GM23338 (cell line): ENCODE measurements at regions not wholly inside any gene's neighbourhood (a gene's known extent, or its start where the extent isn't known, plus 50 kb on each side); places are given as distances from the start of the nearest gene placed in this dataset.

ENCODE experiments used
- ATAC-seq: fragments of 200-7000 bp; cut with Tn5 transposase; 3 replicates; pipeline ENCODE4 v1.9.1; 2020
- DNase-seq: peaks from one replicate; pipeline ENCODE4 v3.0.0-alpha.2; 2015; ENCODE audit warnings: low spot score
- H2AFZ ChIP-seq: fragments of 200-600 bp; sonication (generic); 2 replicates; pipeline ENCODE4 v1.8.0; 2016; ENCODE audit warnings: antibody characterized with exemption, mild to moderate bottlenecking, moderate library complexity
- H3F3A ChIP-seq: fragments of 200-600 bp; sonication (generic); replicated peaks from 2 replicates; pipeline ENCODE4 v1.8.0; 2017; ENCODE audit warnings: antibody characterized with exemption, mixed run types, low read depth
- H3K27ac ChIP-seq: fragments of 200-600 bp; sonication (generic); 2 replicates; pipeline ENCODE4 v1.6.1; 2016; ENCODE audit warnings: low read depth
- H3K27me3 ChIP-seq: fragments of 200-600 bp; sonication (generic); 2 replicates; pipeline ENCODE4 v1.8.0; 2016; ENCODE audit warnings: mild to moderate bottlenecking, mixed run types, moderate library complexity; ENCODE audit not compliant: insufficient read depth
- H3K36me3 ChIP-seq: fragments of 200-600 bp; sonication (generic); 2 replicates; pipeline ENCODE4 v1.8.0; 2016; ENCODE audit warnings: mild to moderate bottlenecking; ENCODE audit not compliant: insufficient read depth
- H3K4me1 ChIP-seq: fragments of 200-600 bp; sonication (generic); 2 replicates; pipeline ENCODE4 v1.8.0; 2016; ENCODE audit warnings: mild to moderate bottlenecking, moderate library complexity; ENCODE audit not compliant: insufficient read depth
- H3K4me2 ChIP-seq: fragments of 200-600 bp; sonication (generic); 2 replicates; pipeline ENCODE4 v1.7.1; 2017; ENCODE audit warnings: mixed run types
- H3K4me3 ChIP-seq: fragments of 200-600 bp; sonication (generic); 2 replicates; pipeline ENCODE4 v1.6.1; 2016; ENCODE audit warnings: mixed run types
- H3K79me2 ChIP-seq: fragments of 200-600 bp; sonication (generic); replicated peaks from 2 replicates; pipeline ENCODE4 v1.8.0; 2017; ENCODE audit warnings: mild to moderate bottlenecking; ENCODE audit not compliant: insufficient read depth
- H3K9me2 ChIP-seq: fragments of 200-600 bp; sonication (generic); 2 replicates; pipeline ENCODE4 v1.8.0; 2017; ENCODE audit not compliant: insufficient read depth
- H4K20me1 ChIP-seq: fragments of 200-600 bp; sonication (generic); replicated peaks from 2 replicates; pipeline ENCODE4 v1.8.0; 2017; ENCODE audit warnings: mild to moderate bottlenecking; ENCODE audit not compliant: insufficient read depth
- H3K27ac Mint-ChIP-seq: 2 replicates; pipeline ENCODE4 v1.8.0; 2020; ENCODE audit warnings: inconsistent platforms, mild to moderate bottlenecking, moderate library complexity, mixed read lengths
- H3K27me3 Mint-ChIP-seq: 3 replicates; pipeline ENCODE4 v1.8.0; 2022; ENCODE audit warnings: low read depth, mild to moderate bottlenecking, moderate library complexity, mixed read lengths, inconsistent platforms; ENCODE audit not compliant: insufficient read depth, poor library complexity
- H3K36me3 Mint-ChIP-seq: 3 replicates; pipeline ENCODE4 v1.8.0; 2021; ENCODE audit warnings: low read depth, mild to moderate bottlenecking, inconsistent platforms, moderate library complexity, mixed read lengths
- H3K4me1 Mint-ChIP-seq: 3 replicates; pipeline ENCODE4 v1.8.0; 2020; ENCODE audit warnings: mild to moderate bottlenecking, inconsistent platforms, mixed read lengths
- H3K4me3 Mint-ChIP-seq: 3 replicates; pipeline ENCODE4 v1.8.0; 2021; ENCODE audit warnings: moderate library complexity, mild to moderate bottlenecking, inconsistent platforms, mixed read lengths
- H3K9me3 Mint-ChIP-seq: 3 replicates; pipeline ENCODE4 v1.8.0; 2020; ENCODE audit warnings: moderate library complexity, mild to moderate bottlenecking, inconsistent platforms, mixed read lengths
- CREB1 ChIP-seq: fragments of 250-450 bp; sonication (Bioruptor Pico); IDR thresholded peaks from 2 replicates; pipeline ENCODE4 v1.5.0; 2020; ENCODE audit warnings: low read depth, mild to moderate bottlenecking, moderate library complexity
- EZH2 ChIP-seq: fragments of 200-600 bp; sonication (generic); IDR thresholded peaks from one replicate; pipeline ENCODE4 v1.8.0; 2017; ENCODE audit warnings: antibody characterized with exemption, mild to moderate bottlenecking, low read depth; ENCODE audit not compliant: unreplicated experiment
- EZH2phosphoT487 ChIP-seq: fragments of 200-600 bp; sonication (generic); IDR thresholded peaks from one replicate; pipeline ENCODE4 v1.8.1; 2018; ENCODE audit warnings: antibody characterized with exemption; ENCODE audit not compliant: unreplicated experiment
- JUNB ChIP-seq: IDR thresholded peaks from one replicate; pipeline ENCODE4 v1.6.1; 2016; ENCODE audit warnings: antibody characterized with exemption; ENCODE audit not compliant: unreplicated experiment
- NANOG ChIP-seq: IDR thresholded peaks from 2 replicates; pipeline ENCODE4 v1.6.1; 2016; ENCODE audit warnings: antibody characterized with exemption, borderline replicate concordance
- POLR2AphosphoS5 ChIP-seq: IDR thresholded peaks from 2 replicates; pipeline ENCODE4 v1.6.1; 2016; ENCODE audit warnings: antibody characterized with exemption, low read depth
- STAT1 ChIP-seq: IDR thresholded peaks from one replicate; pipeline ENCODE4 v1.6.1; 2016; ENCODE audit warnings: antibody characterized with exemption; ENCODE audit not compliant: unreplicated experiment
- ZNF114 ChIP-seq: fragments of 250-450 bp; sonication (Bioruptor Pico); IDR thresholded peaks from 2 replicates; pipeline ENCODE4 v1.5.0; 2020; ENCODE audit warnings: mild to moderate bottlenecking, moderate library complexity
- ZNF331 ChIP-seq: fragments of 250-450 bp; sonication (Bioruptor Pico); IDR thresholded peaks from 2 replicates; pipeline ENCODE4 v1.5.0; 2020; ENCODE audit warnings: low read depth, mild to moderate bottlenecking, moderate library complexity
- TF ChIP-seq, protein P1 (sequence below): fragments of 250-450 bp; sonication (Bioruptor Pico); IDR thresholded peaks from 2 replicates; pipeline ENCODE4 v1.5.0; 2020; ENCODE audit warnings: mild to moderate bottlenecking, moderate library complexity
- TF ChIP-seq, protein P2 (sequence below), 2 experiments: fragments of 200-600 bp in 1 of 2; sonication (generic) in 1 of 2; conservative IDR thresholded peaks; 2 replicates each; pipeline versions ENCODE4 v1.5.1 to v1.6.1; 2016 to 2017; ENCODE audit warnings: antibody characterized with exemption in 2 of 2, low read depth in 2 of 2, mild to moderate bottlenecking in 2 of 2, moderate library complexity in 1 of 2
- TF ChIP-seq, protein P3 (sequence below): IDR thresholded peaks from one replicate; pipeline ENCODE4 v1.6.1; 2018; ENCODE audit warnings: antibody characterized with exemption; ENCODE audit not compliant: unreplicated experiment
- TF ChIP-seq, protein P4 (sequence below): IDR thresholded peaks from 2 replicates; pipeline ENCODE4 v1.6.1; 2016; ENCODE audit warnings: antibody characterized with exemption

DNA sequence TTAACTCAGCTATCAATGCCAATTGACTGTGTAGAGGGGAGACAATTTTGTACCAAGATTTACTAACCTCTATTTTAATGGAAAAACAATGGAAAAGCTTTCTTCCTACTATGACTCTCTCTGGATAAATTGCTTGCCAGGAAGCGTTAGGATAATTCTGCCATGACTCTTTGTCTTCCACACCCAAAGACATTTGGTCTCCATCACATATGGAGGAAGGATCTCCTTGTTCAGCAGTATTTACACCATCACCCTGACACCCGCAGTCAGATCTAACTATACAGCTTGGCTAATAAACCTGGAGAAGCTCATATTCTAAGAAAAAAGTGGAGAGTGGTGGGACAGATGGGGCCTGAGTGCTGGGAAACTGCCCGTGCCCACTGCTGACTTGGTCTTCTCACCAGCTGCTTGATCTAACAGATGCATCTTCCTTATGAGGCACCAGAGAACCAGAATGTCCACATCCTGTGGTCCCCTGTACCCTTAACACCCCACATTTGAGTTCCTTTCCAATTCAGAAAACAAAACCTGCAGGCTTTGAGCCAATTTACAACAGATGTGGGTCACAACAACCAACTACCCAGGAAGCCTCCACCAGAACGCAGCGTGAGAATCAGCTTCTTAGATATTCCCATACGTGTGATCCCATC lies 154.0 kb downstream of the DAD1 start:
- no peaks in the 10 kb centered on the region for H3K36me3 ChIP-seq
- H3F3A ChIP-seq = no peaks in the 10 kb centered on the region
- H3K27ac ChIP-seq = no peak overlapping the region
- H3K36me3 Mint-ChIP-seq = no peaks in the 10 kb centered on the region
- TF ChIP-seq ZNF331 (CRISPR knock-in tag) (no peak), STAT1 (no peak), POLR2AphosphoS5 (no peak), JUNB (no peak), EZH2phosphoT487 (no peak), ZNF114 (no peak), EZH2 (no peak), NANOG (no peak), CREB1 (no peak)
- TF ChIP-seq, protein P1, sequence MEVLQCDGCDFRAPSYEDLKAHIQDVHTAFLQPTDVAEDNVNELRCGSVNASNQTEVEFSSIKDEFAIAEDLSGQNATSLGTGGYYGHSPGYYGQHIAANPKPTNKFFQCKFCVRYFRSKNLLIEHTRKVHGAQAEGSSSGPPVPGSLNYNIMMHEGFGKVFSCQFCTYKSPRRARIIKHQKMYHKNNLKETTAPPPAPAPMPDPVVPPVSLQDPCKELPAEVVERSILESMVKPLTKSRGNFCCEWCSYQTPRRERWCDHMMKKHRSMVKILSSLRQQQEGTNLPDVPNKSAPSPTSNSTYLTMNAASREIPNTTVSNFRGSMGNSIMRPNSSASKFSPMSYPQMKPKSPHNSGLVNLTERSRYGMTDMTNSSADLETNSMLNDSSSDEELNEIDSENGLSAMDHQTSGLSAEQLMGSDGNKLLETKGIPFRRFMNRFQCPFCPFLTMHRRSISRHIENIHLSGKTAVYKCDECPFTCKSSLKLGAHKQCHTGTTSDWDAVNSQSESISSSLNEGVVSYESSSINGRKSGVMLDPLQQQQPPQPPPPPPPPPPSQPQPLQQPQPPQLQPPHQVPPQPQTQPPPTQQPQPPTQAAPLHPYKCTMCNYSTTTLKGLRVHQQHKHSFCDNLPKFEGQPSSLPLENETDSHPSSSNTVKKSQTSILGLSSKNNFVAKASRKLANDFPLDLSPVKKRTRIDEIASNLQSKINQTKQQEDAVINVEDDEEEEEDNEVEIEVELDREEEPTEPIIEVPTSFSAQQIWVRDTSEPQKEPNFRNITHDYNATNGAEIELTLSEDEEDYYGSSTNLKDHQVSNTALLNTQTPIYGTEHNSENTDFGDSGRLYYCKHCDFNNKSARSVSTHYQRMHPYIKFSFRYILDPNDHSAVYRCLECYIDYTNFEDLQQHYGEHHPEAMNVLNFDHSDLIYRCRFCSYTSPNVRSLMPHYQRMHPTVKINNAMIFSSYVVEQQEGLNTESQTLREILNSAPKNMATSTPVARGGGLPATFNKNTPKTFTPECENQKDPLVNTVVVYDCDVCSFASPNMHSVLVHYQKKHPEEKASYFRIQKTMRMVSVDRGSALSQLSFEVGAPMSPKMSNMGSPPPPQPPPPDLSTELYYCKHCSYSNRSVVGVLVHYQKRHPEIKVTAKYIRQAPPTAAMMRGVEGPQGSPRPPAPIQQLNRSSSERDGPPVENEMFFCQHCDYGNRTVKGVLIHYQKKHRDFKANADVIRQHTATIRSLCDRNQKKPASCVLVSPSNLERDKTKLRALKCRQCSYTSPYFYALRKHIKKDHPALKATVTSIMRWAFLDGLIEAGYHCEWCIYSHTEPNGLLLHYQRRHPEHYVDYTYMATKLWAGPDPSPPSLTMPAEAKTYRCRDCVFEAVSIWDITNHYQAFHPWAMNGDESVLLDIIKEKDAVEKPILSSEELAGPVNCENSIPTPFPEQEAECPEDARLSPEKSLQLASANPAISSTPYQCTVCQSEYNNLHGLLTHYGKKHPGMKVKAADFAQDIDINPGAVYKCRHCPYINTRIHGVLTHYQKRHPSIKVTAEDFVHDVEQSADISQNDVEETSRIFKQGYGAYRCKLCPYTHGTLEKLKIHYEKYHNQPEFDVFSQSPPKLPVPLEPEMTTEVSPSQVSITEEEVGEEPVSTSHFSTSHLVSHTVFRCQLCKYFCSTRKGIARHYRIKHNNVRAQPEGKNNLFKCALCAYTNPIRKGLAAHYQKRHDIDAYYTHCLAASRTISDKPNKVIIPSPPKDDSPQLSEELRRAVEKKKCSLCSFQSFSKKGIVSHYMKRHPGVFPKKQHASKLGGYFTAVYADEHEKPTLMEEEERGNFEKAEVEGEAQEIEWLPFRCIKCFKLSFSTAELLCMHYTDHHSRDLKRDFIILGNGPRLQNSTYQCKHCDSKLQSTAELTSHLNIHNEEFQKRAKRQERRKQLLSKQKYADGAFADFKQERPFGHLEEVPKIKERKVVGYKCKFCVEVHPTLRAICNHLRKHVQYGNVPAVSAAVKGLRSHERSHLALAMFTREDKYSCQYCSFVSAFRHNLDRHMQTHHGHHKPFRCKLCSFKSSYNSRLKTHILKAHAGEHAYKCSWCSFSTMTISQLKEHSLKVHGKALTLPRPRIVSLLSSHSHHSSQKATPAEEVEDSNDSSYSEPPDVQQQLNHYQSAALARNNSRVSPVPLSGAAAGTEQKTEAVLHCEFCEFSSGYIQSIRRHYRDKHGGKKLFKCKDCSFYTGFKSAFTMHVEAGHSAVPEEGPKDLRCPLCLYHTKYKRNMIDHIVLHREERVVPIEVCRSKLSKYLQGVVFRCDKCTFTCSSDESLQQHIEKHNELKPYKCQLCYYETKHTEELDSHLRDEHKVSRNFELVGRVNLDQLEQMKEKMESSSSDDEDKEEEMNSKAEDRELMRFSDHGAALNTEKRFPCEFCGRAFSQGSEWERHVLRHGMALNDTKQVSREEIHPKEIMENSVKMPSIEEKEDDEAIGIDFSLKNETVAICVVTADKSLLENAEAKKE (CRISPR knock-in tag) = no peak
- TF ChIP-seq, protein P2, sequence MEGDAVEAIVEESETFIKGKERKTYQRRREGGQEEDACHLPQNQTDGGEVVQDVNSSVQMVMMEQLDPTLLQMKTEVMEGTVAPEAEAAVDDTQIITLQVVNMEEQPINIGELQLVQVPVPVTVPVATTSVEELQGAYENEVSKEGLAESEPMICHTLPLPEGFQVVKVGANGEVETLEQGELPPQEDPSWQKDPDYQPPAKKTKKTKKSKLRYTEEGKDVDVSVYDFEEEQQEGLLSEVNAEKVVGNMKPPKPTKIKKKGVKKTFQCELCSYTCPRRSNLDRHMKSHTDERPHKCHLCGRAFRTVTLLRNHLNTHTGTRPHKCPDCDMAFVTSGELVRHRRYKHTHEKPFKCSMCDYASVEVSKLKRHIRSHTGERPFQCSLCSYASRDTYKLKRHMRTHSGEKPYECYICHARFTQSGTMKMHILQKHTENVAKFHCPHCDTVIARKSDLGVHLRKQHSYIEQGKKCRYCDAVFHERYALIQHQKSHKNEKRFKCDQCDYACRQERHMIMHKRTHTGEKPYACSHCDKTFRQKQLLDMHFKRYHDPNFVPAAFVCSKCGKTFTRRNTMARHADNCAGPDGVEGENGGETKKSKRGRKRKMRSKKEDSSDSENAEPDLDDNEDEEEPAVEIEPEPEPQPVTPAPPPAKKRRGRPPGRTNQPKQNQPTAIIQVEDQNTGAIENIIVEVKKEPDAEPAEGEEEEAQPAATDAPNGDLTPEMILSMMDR (conservative IDR thresholded peaks at IDR 0.05; ENCODE audit: low read depth in 2 of 2) = no peak
- TF ChIP-seq, protein P3, sequence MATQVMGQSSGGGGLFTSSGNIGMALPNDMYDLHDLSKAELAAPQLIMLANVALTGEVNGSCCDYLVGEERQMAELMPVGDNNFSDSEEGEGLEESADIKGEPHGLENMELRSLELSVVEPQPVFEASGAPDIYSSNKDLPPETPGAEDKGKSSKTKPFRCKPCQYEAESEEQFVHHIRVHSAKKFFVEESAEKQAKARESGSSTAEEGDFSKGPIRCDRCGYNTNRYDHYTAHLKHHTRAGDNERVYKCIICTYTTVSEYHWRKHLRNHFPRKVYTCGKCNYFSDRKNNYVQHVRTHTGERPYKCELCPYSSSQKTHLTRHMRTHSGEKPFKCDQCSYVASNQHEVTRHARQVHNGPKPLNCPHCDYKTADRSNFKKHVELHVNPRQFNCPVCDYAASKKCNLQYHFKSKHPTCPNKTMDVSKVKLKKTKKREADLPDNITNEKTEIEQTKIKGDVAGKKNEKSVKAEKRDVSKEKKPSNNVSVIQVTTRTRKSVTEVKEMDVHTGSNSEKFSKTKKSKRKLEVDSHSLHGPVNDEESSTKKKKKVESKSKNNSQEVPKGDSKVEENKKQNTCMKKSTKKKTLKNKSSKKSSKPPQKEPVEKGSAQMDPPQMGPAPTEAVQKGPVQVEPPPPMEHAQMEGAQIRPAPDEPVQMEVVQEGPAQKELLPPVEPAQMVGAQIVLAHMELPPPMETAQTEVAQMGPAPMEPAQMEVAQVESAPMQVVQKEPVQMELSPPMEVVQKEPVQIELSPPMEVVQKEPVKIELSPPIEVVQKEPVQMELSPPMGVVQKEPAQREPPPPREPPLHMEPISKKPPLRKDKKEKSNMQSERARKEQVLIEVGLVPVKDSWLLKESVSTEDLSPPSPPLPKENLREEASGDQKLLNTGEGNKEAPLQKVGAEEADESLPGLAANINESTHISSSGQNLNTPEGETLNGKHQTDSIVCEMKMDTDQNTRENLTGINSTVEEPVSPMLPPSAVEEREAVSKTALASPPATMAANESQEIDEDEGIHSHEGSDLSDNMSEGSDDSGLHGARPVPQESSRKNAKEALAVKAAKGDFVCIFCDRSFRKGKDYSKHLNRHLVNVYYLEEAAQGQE = no peak
- TF ChIP-seq, protein P4, sequence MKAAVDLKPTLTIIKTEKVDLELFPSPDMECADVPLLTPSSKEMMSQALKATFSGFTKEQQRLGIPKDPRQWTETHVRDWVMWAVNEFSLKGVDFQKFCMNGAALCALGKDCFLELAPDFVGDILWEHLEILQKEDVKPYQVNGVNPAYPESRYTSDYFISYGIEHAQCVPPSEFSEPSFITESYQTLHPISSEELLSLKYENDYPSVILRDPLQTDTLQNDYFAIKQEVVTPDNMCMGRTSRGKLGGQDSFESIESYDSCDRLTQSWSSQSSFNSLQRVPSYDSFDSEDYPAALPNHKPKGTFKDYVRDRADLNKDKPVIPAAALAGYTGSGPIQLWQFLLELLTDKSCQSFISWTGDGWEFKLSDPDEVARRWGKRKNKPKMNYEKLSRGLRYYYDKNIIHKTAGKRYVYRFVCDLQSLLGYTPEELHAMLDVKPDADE = no peak
- ATAC-seq (no peak), DNase-seq (no peak)
- no peaks in the 10 kb centered on the region for H3K27me3 ChIP-seq
- H3K4me1 ChIP-seq = no peaks in the 10 kb centered on the region
- no peak overlapping the region for H3K4me2 ChIP-seq
- no peak overlapping the region for H2AFZ ChIP-seq
- H3K9me3 Mint-ChIP-seq = no peaks in the 10 kb centered on the region
- no peaks in the 10 kb centered on the region; the same call in 1 of the 2 replicates for H3K9me2 ChIP-seq
- H3K79me2 ChIP-seq = no peaks in the 10 kb centered on the region
- peaks cover 6% of the 10 kb centered on the region; the same call in 2 of the 3 replicates for H3K4me1 Mint-ChIP-seq
- no peak overlapping the region for H3K4me3 ChIP-seq
- H4K20me1 ChIP-seq = no peaks in the 10 kb centered on the region
- no peak overlapping the region for H3K27ac Mint-ChIP-seq
- no peak overlapping the region for H3K4me3 Mint-ChIP-seq
- no peaks in the 10 kb centered on the region for H3K27me3 Mint-ChIP-seq
